GM18861 (cell line): ENCODE measurements at regions not wholly inside any gene's neighbourhood (a gene's known extent, or its start where the extent isn't known, plus 50 kb on each side); places are given as distances from the start of the nearest gene placed in this dataset.

Experiments
- ATAC-seq: cut with Tn5 transposase; IDR thresholded peaks from one replicate; pipeline ENCODE4 v1.9.1; 2021; ENCODE audit not compliant: unreplicated experiment

DNA sequence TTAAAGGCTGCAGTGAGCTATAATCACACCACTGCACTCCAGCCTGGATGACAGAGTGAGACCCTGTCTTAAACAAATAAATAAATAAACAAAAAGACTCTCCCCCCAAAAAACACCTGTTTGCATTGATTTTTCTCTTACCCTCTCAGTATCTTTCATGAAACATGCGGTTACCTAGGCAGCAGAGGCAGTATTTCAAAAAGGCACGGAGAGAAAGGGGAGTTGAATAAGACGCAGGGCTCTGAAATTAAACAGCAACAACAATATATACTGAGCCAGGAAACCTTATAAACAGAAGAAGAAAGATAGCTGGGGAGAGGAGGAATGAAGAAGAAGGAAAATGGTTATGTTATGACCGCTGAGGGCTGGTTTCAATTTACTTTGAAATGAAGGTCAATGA lies 277.6 kb downstream of the BTG1 start:
- ATAC-seq, result no peak

DNA sequence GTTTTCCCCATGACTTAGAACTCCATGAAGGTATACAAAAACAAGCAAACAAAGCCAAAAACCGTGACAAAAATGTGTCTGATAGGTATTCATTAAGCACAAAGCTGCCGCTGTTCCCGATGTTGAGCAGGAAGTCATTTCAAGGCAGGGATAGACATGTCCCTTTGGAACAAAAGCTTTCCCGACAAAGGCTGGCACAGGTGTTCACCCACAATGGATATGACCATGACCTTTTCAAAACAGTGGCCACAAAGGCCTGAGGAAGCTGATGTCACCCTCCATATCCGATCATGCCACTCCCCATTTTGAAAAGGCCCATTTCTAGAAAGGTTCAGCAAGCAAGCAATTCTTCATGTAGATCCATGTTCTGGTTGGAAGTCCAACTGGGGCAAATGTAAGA lies 279.1 kb downstream of the BTG1 start:
- ATAC-seq, result no peak

DNA sequence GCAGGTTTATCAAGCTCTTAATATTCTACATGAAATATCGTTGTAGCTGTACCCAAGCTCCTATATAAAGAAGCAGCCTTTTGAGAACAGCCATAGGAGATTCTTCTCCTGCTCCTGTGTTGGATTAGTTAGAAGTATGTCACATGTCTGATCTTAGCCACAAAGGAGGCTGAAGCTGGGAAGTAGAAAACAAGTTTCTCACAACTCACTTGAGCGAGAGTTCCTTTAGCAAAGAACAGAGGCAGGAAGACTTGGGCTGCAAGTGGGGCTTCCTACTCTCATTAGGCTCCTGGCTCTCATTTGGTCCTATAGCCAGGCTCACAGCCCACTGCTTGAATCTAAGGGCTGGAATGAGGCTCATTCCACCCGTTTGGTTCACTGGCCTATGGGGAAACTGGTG lies 281.9 kb downstream of the BTG1 start:
- no peak for ATAC-seq

DNA sequence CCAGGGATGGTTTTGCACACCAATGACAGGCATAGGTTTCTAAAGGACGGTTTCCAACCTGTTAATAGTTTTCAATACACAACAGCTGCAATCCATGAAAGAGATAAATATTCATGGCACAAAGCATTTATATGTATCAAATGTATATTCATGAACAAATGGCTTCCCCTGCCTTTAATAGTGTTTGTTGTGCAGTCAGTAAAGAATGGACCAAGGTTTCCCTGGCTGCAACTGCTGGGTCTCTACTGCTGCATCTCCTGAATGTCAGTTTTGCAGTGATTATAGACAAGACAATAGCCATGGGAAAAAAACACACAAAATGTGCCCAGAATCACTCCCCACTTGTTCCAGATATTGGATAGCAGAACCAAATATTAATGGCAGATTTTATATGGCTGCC lies 284.1 kb downstream of the BTG1 start:
- no peak for ATAC-seq

DNA sequence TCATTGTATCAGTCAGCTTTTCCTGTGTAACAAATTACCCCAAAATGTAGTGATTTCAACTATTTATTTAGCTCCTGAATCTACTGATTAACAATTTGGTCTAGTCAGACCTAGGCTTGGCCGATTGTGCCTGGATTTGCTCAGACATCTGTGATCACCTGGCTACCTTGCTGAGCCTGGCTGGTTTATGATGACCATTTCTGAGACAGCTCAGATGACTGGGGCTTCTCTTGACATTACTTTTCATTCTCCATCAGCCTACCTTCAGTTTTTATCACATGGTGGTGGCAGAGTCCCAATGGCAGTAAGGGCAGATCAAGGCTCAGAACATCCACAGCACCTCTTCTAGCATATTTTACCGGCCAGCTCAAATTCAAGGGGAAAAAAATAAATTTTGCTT lies 286.3 kb downstream of the BTG1 start:
- no peak for ATAC-seq

DNA sequence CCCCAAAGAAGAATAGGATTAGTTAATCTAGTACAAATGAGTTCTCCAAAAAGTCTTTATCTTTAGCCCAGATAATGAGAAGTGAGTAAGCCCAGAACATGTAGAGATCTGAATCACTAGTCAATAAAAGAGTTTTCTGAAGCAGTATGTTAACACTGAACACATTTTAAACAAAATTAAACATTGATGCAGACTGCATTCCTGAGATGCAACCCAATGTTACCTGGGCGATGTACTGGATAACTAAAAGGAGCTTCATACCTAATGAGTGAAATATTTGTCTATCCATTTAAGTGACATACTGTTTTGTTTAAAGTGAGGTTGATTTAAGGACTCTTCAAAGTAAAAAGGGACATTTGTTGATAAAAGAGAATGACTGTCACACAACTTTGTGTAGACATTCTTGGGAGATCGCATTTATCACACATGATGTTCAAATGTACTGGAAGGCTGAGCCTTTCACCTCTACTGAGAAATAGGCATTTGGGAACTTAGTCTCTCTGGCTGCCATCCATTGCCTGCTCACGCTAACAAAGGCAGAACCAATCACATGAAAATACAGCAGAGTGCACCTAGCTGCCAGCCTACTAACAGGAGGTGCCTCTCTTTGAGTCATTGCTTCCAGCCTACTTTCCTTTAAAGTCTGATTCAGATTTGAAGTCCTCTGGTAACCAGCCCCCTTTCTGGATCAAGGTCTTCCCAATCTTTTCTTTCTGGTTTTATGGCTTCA lies 287.7 kb downstream of the BTG1 start:
- ATAC-seq, result no peak

DNA sequence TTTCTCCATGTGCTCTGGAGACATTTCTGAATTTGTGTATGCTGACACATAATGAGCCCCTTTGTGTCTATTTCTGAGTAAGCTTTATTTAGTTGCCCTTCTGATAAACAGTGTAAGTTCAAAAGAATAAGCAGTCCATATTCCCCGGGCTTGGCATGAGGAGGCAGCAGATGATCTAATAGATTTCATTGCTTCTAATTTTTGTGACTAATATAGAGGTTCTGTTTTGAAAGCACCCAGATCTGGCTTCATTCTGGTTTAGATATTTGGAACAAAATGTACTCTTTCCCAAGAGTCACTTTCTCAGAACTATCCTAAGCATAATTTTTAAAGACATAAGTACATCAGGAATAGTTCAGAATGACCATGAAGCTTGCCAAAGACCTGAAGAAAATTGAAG lies 290.9 kb downstream of the BTG1 start:
- ATAC-seq, result no peak

DNA sequence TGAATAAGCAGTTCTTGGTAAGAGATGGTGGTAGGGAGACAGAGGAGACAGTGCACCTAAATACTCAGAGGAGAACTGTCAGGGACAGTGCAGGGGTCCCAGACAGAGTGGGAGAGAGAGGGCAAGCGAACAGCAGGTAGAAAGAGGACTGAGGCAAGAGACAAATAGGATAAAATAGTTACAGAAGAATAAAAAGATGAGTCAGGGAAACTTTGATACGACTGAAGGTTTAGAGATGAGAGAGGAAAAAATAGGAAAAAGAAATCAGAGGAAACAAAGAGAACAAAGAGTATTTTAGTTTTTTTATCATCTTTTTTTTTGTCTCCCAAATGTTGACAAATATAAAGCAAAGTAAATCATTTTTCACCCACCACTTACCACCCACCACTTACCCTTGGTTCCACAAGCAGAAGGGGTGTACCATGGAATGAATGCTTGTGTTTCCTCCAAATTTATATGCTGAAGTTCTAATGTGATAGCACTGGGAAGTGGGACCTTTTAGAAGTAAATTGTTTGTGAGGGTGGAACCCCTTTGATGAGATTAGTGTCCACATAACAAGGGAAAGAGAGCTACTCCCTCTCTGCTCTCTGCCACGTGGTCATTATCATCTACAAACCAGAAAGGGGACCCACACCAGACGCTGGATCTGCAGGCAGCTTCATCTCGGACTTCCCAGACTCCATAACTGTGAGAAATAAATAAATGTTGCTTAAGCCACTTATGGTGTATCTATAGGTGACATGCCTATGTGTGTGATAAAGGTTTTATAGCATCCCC lies 292.1 kb downstream of the BTG1 start:
- ATAC-seq, result no peak

DNA sequence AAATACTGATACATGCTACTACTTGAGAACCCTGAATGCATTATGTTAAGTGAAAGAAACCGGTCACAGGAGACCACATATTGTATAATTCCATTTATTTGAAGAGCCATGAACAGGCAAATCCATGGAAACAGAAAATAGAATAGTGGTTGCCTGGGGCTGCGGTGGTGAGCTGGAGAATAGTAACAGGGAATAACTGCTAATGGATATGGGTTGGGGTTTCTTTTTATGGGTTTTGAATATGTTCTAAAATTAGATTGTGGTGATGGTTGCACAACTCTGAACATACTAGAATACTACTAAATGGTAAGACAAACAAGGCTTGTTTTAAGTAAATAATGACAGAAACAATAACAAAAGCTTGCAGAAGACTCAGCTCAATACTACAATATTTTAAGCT lies 293.0 kb downstream of the BTG1 start:
- no peak for ATAC-seq

DNA sequence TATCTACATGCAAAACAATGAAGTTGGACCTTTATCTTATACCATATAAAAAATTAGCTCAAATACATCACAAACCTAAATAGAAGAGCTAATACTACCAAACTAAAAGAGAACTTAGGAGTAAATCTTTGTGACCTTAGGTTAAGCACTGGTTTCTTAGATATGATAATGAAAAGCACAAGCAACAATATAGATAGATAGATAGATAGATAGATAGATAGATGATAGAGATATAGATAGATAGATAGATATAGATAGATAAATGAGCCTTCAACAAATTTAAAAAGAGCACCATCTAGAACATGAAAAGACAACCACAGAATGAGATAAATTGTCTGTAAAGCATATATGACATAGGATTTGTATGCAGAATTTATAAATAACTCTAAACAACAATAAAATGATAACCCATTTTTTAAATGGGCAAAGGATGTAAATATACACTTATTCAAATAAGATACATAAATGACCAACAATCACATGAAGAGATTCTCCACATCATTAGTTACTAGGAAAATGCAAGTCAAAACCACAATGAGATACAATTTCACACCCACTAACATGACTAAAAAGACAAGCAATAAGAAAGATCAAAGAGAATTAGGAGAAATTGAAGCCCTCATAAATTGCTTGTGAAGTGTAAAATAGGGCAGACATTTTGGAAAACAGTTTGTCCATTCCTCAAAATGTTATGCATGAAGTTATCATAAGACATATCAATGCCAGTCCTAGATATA lies 293.7 kb downstream of the BTG1 start:
- ATAC-seq, result no peak

DNA sequence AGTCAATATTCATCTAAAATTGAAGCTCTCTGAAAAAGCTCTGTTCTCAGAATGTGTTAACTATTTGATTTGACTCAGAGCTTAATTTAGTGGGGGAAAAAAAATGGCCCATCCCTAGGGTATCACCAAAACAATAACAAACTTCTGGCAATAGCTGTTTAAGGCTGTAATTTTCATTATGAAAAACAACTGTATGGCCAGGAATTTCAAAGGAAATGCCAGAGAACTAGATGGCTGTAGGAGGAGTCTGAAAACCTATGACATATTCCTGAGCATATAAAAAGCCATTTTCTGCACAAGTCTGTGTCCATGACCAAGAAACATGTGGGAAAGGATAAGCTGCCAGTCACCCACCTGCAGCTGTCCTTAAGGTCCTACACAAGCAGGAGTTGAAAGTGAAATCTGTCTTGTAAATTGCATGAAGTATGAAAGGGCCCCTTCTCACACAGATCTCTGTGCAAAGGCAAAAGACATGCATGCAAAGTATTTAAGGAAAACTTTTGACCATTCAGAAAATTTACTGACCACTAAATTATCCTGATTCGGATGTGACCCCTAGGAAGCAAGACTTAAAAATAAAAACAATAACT lies 299.1 kb downstream of the BTG1 start:
- no peak for ATAC-seq

DNA sequence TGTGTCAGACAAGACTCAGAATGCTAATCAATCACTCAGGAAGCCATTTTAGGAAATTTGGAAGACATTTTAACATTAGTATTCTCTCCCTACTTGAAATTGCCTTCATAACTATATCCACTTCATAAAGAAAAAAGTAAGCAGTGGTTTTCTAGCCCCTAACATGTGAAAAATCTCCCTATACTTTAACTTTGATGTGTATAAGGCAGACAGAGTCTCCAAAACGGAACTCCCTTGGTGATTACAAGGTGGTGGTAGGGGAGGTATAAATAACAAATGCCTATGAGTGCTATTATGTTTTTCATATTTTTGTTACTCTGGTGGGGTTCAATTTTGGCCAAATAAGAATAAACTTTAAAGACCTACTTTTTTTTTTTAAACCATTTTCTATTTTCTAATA lies 300.3 kb downstream of the BTG1 start:
- no peak for ATAC-seq

DNA sequence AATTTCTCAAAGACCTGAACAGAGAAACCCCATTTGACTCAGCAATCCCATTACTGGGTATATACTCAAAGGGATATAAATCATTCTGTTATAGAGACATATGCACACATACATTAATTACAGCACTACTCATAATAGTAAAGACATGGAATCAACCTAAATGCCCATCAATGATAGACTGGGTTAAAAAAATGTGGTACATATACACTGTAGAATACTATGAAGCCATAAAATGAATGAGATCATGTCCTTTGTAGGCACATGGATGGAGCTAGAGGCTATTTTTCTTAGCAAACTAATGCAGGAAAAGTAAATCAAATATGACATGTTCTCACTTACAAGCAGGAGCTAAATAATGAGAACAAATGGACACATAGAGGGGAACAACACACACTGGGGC lies 303.8 kb downstream of the BTG1 start:
- ATAC-seq, result no peak

DNA sequence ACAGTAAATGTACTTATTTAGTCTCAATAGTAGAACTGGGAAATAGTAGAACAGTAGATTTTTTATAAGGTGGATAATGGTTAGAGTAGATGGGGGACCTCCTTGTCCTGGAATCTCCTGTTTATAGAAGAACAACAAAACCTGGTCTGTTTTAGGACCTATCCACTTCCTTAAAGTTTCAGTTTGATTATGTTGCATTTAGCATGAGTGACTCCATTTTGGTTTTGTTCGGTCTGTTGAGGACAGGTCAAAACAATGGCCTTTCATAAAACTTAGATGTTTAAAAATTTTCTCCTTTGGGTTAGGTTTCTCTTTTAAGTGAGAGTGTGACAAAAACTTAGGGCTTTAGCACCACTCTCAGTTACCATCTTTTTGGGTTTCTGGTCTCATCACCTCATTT lies 308.9 kb downstream of the BTG1 start:
- no peak for ATAC-seq

DNA sequence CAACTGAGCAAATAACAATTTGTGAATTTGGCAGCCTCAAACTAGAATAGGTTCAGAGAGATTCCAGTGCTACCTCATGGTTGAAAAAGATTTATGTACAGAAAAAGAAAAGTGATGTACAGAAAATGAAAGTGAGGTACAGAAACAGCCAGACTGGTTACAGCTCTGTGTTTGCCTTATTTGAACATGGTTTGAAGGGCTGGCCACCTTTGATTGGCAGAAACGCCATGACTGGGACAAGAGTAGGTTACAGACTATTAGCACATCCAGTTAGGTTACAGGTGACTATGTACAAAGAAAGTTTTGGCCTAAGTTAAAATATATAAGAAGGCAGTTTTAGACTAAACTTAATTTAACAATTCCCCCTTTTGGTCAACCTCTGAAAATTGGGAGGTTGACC lies 309.4 kb downstream of the BTG1 start:
- no peak for ATAC-seq

DNA sequence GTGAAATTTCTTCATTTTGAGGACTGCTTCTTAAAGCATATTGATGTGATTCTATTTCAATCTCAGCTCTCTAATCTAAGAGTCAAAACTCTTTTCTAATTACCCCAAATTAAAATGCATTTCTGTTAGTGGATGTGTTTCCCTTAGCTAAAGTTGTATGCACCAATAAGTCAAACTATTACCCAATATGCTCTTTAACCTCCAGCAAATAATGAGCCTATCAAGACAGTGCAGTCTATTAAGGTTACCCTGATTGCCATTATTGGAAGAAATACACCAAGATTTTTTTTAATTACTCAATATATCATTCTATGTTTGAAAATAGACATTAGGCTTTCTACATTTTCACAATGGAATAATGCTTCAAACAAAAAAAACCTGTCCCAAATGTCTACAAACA lies 310.0 kb downstream of the BTG1 start:
- no peak for ATAC-seq

DNA sequence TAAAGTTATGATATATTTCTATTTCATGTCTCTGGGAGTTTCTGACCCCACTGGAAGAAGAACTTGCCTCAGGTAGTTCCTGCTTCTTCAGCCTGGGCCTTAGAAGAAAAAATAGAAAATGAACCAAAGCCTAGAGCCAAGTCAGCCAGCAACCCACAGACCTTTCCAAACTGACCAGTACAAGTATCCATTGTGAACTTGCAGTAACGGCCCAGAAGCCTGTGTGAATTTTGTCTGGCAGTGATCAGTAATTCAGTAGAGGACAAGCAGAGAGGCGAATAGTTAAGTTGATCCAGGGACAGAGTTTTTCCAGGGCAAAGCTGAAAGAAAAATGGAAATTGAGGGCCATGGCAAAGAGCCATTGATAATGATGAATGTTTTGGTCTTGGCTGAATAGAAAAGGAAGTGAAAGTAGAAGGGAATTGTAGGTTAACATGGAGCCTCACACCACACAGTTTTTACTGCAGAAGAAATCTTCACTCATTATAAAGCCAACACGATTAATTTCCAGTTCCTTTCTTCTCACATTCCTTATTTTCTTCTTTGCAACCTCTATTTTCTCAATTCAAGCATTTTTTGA lies 311.8 kb downstream of the BTG1 start:
- no peak for ATAC-seq

DNA sequence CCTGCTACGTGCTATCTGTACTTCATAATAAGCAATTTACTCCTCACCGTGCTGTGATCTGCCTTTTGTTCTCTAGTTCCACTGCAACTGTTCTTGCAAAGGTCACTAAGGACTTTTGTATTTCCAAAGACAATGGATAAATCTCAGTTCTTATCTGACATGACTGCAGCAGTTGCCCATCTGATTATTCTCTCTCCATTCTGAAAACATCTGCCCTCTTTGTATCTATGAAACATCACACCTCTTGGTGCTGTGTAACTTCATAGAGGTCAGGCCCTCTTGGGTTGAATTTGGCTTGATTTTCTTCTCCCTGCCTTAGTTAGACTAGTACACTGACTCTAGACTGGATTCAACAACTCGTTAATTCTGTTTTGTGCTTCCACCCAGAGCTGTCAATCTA lies 319.6 kb downstream of the BTG1 start:
- ATAC-seq, result no peak

DNA sequence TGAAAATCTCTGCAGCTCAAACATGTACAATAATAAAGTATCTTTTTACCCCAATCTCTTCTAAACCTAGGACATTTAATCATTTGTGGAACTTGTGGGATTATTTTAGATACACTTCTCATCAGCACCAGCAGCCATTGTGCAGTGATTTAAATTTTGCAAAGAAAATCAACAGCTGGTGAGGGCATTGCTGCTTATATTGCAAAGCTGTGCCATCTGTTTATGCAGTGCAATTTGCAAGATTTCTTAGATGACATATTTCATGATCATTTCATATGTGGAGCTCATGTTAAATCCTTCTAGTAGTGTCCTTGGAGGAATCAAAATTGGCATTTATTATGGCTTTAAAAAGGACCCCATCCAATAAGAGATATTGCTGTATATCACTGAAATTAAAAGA lies 320.7 kb downstream of the BTG1 start:
- no peak for ATAC-seq

DNA sequence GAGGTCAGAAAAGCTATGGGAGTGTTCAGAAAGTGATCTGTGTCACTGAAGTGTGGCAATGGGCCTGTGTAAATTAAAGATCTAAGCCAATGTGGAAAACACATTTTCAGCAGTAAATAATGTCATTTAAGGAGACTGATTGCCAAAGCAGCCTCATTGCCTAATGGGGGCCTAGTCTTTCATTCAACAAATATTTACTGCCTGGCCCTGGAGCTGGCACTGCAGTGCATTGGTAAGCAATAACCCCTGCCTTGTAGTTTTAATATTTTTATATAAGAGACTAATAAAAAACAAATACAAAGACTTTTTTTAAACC lies 326.6 kb downstream of the BTG1 start:
- ATAC-seq, result no peak
